Uterus (tissue), 2 donors: ENCODE measurements at regions not wholly inside any gene's neighbourhood (a gene's known extent, or its start where the extent isn't known, plus 50 kb on each side); places are given as distances from the start of the nearest gene placed in this dataset.

Source experiments
- POLR2A ChIP-seq, 2 donors: fragments of 450-650 bp; IDR thresholded peaks; one replicate each; pipeline ENCODE4 v1.6.1; 2016; ENCODE audit warnings: antibody characterized with exemption in 2 of 2, mild to moderate bottlenecking in 1 of 2, moderate library complexity in 1 of 2
- TF ChIP-seq, protein P1 (sequence below), 4 experiments: fragments of 200-600 bp in 2 of 4; fragments of 450-650 bp in 2 of 4; sonication (generic) in 2 of 4; IDR thresholded peaks; one replicate each; pipeline ENCODE4 v1.5.1; 2016 to 2019; ENCODE audit warnings: antibody characterized with exemption in 4 of 4, mild to moderate bottlenecking in 2 of 4, moderate library complexity in 1 of 4

DNA sequence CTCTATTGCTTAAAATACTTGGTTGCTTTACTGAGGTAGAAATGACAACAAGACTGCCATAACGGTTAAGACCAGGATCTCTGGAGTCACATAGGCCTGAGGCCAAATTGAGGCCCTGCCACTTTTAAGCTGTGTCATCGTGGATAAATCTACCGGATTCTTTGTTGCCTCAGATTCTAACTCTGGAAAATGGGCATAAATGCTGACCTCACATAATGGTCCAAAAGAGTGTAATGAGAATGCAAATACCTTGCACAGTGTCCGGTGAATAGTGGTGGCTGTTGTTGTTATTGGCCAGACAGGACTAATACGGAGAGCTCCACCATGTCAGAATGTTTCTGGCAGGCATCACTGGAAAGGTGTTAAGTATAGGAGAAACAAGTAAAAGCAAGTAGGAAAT is 346.1 kb downstream of the LMO4 start:
- no peak for TF ChIP-seq POLR2A (IDR thresholded peaks at IDR 0.05)
- TF ChIP-seq, protein P1, sequence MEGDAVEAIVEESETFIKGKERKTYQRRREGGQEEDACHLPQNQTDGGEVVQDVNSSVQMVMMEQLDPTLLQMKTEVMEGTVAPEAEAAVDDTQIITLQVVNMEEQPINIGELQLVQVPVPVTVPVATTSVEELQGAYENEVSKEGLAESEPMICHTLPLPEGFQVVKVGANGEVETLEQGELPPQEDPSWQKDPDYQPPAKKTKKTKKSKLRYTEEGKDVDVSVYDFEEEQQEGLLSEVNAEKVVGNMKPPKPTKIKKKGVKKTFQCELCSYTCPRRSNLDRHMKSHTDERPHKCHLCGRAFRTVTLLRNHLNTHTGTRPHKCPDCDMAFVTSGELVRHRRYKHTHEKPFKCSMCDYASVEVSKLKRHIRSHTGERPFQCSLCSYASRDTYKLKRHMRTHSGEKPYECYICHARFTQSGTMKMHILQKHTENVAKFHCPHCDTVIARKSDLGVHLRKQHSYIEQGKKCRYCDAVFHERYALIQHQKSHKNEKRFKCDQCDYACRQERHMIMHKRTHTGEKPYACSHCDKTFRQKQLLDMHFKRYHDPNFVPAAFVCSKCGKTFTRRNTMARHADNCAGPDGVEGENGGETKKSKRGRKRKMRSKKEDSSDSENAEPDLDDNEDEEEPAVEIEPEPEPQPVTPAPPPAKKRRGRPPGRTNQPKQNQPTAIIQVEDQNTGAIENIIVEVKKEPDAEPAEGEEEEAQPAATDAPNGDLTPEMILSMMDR (IDR thresholded peaks at IDR 0.05): no peak
